ENCODE measurements at regions not wholly inside any gene's neighbourhood (a gene's known extent, or its start where the extent isn't known, plus 50 kb on each side); places are given as distances from the start of the nearest gene placed in this dataset.

- TF ChIP-seq CTCF (IDR thresholded peaks at IDR 0.05; ENCODE audit: insufficient read depth, low read length), result no peak
- no peak for DNase-seq (ENCODE audit: low read depth)
Measured at GRCh38 chr4:24373704-24374103, 210.7 kb downstream of the DHX15 start.

GRCh38 chr4:24372881-24373280, 211.5 kb downstream of the DHX15 start:
- H3K4me3 ChIP-seq (ENCODE audit: low read depth, low read length), result no peak overlapping the region
- no peak for DNase-seq (ENCODE audit: low read depth)
- no peak for TF ChIP-seq CTCF (IDR thresholded peaks at IDR 0.05; ENCODE audit: insufficient read depth, low read length)

More at GRCh38 chr4:24373704-24374103, 210.7 kb downstream of the DHX15 start:
- no peak overlapping the region for H3K4me3 ChIP-seq (ENCODE audit: low read depth, low read length)

GRCh38 chr4:24372341-24372740, 212.0 kb downstream of the DHX15 start:
- H3K4me3 ChIP-seq (ENCODE audit: low read depth, low read length), result no peak overlapping the region
- no peak for DNase-seq (ENCODE audit: low read depth)
- TF ChIP-seq CTCF (IDR thresholded peaks at IDR 0.05; ENCODE audit: insufficient read depth, low read length), result no peak

GRCh38 chr4:24370421-24370820, 213.9 kb downstream of the DHX15 start:
- DNase-seq (ENCODE audit: low read depth), result no peak
- no peak for TF ChIP-seq CTCF (IDR thresholded peaks at IDR 0.05; ENCODE audit: insufficient read depth, low read length)
- no peak overlapping the region for H3K4me3 ChIP-seq (ENCODE audit: low read depth, low read length)

GRCh38 chr4:24369507-24370029, 214.8 kb downstream of the DHX15 start:
- no peak for TF ChIP-seq CTCF (IDR thresholded peaks at IDR 0.05; ENCODE audit: insufficient read depth, low read length)
- no peak overlapping the region for H3K4me3 ChIP-seq (ENCODE audit: low read depth, low read length)
- no peak for DNase-seq (ENCODE audit: low read depth)

- TF ChIP-seq CTCF (IDR thresholded peaks at IDR 0.05; ENCODE audit: insufficient read depth, low read length), result no peak
- no peak for DNase-seq (ENCODE audit: low read depth)
- no peak overlapping the region for H3K4me3 ChIP-seq (ENCODE audit: low read depth, low read length)
Measured at GRCh38 chr4:24368801-24369200, 215.6 kb downstream of the DHX15 start.

GRCh38 chr4:24364852-24365251, 219.5 kb downstream of the DHX15 start:
- TF ChIP-seq CTCF (IDR thresholded peaks at IDR 0.05; ENCODE audit: insufficient read depth, low read length), result no peak
- H3K4me3 ChIP-seq (ENCODE audit: low read depth, low read length), result no peak overlapping the region
- DNase-seq (ENCODE audit: low read depth), result no peak

All from fibroblast of the aortic adventitia (primary cell).